Motor neuron (in vitro differentiated cells): ENCODE measurements at regions not wholly inside any gene's neighbourhood (a gene's known extent, or its start where the extent isn't known, plus 50 kb on each side); places are given as distances from the start of the nearest gene placed in this dataset.

ENCODE experiments used
- ATAC-seq, 8 experiments: fragments of 200-7000 bp; cut with Tn5 transposase; replicated peaks in 6 of 8; 2 replicates each; pipeline ENCODE4 v1.8.0; 2021; ENCODE audit warnings: mild to moderate bottlenecking in 8 of 8, moderate library complexity in 8 of 8
- H3K27ac ChIP-seq, 2 donors: fragments of 250-450 bp; sonication (Bioruptor Pico); 2 replicates each; pipeline ENCODE4 v1.9.0; 2021; ENCODE audit warnings: antibody characterized with exemption in 2 of 2, mild to moderate bottlenecking in 2 of 2, moderate library complexity in 1 of 2
- H3K4me1 ChIP-seq, 2 donors: fragments of 250-450 bp; sonication (Bioruptor Pico); replicated peaks in 1 of 2; 2 replicates each; pipeline ENCODE4 v1.6.1; 2021; ENCODE audit warnings: antibody characterized with exemption in 2 of 2, mild to moderate bottlenecking in 2 of 2, moderate library complexity in 1 of 2
- H3K4me3 ChIP-seq, 5 donors: fragments of 250-450 bp; sonication (Bioruptor Pico); 2 replicates each; pipeline ENCODE4 v1.9.0; 2021; ENCODE audit warnings: antibody characterized with exemption in 5 of 5, mild to moderate bottlenecking in 5 of 5, moderate library complexity in 4 of 5
- WGBS, 10 experiments: fragments of 450-650 bp; shearing (Covaris generic); methylation state at CpG; one replicate each; pipeline ENCODE4 v1.0.0; 2022; 5-methylcytosine and 5-hydroxymethylcytosine counted together
- in situ Hi-C, 9 experiments: fragments of 400-800 bp; cut with MboI; loops; one replicate each; pipeline ENCODE4 v1.15.0; 2021; ENCODE audit warnings: low sequenced_read_pairs in 9 of 9, low pct_unique_long_range_greater_than_20kb in 2 of 9; ENCODE audit not compliant: unreplicated experiment in 9 of 9

DNA sequence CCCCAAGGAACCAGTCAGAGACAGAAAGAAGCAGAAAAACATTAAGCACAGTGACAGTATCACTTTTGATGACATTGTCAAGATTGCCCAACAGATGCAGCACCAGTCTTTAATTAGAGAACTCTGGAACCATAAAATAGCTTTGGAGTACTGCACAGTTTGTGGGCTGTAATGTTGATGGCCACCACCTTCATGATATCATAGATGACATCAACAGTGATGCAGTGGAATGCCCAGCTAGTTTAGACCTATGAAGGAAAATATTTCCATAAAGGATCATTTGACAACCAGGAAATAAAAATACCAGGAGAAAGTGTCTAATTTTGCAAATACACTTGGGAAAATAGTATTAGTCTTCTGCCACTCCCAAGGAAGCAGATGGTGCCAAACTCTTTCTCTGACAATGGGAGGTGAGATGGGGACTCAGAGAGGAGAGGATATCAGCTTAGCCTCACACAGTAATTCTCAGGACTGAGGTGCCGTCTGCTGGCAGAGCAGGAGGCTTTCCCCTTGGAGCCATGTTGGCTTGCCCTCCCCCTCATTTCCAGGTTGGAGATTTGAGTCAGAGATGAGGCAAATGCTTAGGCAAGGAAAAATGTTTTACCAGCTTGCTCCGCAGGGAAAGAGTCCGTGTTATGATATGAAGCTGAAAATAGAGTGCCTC lies 107.5 kb upstream of the CELF4 start:
- ATAC-seq = peak in 3 of 8 experiments; percentile 35 to 65 (median 55)
- 17 to 100% (median 90%) methylated on average over 1 to 3 of the region's 3 CpGs; no CpG with 5 or more reads in 2 of the 10 experiments for WGBS, 10 experiments
- Histone ChIP-seq H3K4me3 (no peak overlapping the region), H3K27ac (no peak overlapping the region), H3K4me1 (peaks cover 2 to 10% of the 10 kb centered on the region in 2 donors)
- in situ Hi-C loops = no loop called here

DNA sequence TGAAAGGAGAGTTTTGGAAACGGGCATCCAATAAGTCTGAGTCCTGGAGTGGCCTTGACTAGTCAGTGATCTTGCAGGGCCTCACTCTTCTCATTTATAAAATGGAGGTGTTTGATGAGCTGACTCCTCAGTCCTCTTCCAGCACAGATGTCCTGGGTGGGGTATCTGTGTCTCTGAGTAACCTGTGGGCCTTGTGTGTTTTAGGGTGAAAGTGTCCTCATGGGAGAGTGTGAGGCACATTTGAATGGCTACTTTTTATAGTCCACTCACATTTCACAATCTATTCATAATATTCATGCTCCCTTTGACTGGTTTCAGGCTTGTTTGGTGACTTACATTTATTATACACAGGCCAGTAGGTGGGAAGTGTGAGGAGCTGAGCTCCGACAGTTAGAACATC lies 106.4 kb upstream of the CELF4 start:
- in situ Hi-C loops = no loop called here
- no peak overlapping the region for H3K4me3 ChIP-seq
- ATAC-seq = peak in 1 of 8 experiments; percentile 28
- WGBS, 10 experiments = 50 to 100% (median 90%) methylated on average over 1 to 2 of the region's 2 CpGs; no CpG with 5 or more reads in 4 of the 10 experiments
- no peak overlapping the region for H3K27ac ChIP-seq
- H3K4me1 ChIP-seq = peaks cover 2 to 10% of the 10 kb centered on the region in 2 donors

GRCh38 chr18:37671530-37671929 lies 105.9 kb upstream of the CELF4 start:
- in situ Hi-C loops = no loop called here
- ATAC-seq = no peak
- 0 to 100% (median 30%) methylated on average over 1 of the region's 6 CpGs; no CpG with 5 or more reads in 4 of the 10 experiments for WGBS, 10 experiments
- Histone ChIP-seq H3K4me3 (no peak overlapping the region), H3K27ac (no peak overlapping the region), H3K4me1 (peaks cover 2 to 10% of the 10 kb centered on the region in 2 donors)

DNA sequence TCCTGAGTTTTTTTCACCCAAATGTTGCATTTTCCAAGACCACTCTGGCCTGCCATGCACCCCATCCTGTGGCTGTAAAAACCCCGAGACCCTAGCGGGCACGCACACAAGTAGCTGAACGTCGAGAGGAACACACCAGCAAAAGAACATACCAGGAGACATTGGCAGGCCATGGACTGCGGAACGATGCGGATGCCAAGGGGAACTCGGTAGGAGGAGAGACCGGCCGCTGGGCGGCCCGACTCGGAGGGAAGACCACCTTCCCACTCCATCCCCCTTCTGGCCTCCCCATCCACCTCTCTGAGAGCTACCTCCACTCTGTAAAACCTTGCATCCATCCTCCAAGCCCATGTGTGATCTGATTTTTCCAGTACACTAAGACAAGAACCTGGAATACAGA lies 105.5 kb upstream of the CELF4 start:
- in situ Hi-C loops = no loop called here
- Histone ChIP-seq H3K4me3 (no peak overlapping the region), H3K27ac (no peak overlapping the region), H3K4me1 (peaks cover 2 to 10% of the 10 kb centered on the region in 2 donors)
- 93 to 100% (median 98%) methylated on average over 1 to 6 of the region's 14 CpGs; no CpG with 5 or more reads in 6 of the 10 experiments for WGBS, 10 experiments
- ATAC-seq = no peak

- ATAC-seq = no peak
- 64 to 100% (median 92%) methylated on average over 2 to 12 of the region's 17 CpGs; no CpG with 5 or more reads in 5 of the 10 experiments for WGBS, 10 experiments
- no peak overlapping the region for H3K4me3 ChIP-seq
- in situ Hi-C loops = no loop called here
- H3K27ac ChIP-seq = no peak overlapping the region
- H3K4me1 ChIP-seq = peaks cover 2 to 10% of the 10 kb centered on the region in 2 donors
These were observed 104.5 kb upstream of the CELF4 start for GRCh38 chr18:37669991-37670534.

DNA sequence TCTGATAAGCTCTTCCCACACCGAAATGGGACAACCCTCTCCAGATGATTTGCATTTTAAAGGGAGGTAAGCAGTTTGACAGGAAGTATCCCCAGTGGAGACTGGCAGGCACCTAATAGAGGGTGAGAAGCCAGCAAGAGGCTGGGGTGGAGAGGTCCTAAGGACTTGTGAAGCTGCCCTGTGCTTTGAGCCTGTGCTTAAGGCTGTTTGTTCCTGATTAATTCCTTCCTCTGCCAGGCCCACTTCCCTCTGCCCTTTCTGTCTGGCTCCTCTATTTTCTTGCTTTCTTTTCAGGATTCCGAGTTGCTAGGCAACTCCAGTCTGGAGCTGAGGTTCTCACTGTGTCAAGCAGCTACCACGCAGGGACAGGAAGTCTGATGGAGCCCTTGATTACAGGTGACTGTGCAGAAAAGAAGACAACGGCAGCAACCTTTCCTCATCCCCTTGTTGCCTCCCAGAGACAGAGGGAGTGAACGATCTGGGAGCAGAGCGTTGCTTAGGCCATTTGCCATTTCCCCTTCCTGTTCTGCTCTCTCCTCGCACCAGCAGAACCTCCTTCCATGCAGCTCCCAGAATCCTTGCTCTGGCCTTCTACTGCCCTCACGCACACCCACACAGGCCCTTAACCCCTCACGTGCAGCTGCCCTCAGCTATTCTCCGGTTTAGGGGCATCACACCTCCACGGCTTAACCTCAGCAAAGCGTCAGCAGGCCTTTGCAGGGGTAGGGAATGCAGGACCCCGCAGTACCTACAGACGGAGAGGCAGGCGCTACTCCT lies 103.6 kb upstream of the CELF4 start:
- Histone ChIP-seq H3K4me3 (no peak overlapping the region), H3K4me1 (peaks cover 2 to 10% of the 10 kb centered on the region in 2 donors), H3K27ac (peak overlapping the region in 1 of 2 donors; percentile 50)
- ATAC-seq = peak in 6 of 8 experiments; percentile 28 to 97 (median 96)
- in situ Hi-C loops = no loop called here
- WGBS, 10 experiments = 0 to 71% (median 42%) methylated on average over 1 to 8 of the region's 15 CpGs; no CpG with 5 or more reads in 3 of the 10 experiments

DNA sequence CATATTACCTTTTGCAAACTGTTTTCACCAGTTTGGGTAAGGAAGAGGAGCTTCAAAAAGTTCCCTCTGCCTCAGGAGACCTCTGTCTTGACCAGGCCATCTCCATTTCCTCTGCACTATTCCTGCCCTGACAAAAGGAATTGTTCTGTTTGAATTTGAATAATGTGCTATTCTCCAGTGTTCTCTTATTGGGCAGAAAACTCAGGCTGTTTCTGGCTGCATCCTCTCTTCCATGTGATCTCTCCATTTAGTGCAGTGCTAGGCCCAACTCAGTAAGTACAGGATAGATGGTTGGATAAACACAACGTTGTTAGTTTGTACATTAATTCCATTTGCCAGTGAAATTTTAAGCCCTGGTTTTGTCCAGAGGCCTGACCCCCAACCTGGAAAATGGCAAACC lies 102.2 kb upstream of the CELF4 start:
- Histone ChIP-seq H3K4me3 (no peak overlapping the region), H3K4me1 (peaks cover 2 to 10% of the 10 kb centered on the region in 2 donors), H3K27ac (no peak overlapping the region)
- 20 to 100% (median 75%) methylated on average over 1 of the region's 1 CpG; no CpG with 5 or more reads in 4 of the 10 experiments for WGBS, 10 experiments
- no peak for ATAC-seq
- in situ Hi-C loops = no loop called here

DNA sequence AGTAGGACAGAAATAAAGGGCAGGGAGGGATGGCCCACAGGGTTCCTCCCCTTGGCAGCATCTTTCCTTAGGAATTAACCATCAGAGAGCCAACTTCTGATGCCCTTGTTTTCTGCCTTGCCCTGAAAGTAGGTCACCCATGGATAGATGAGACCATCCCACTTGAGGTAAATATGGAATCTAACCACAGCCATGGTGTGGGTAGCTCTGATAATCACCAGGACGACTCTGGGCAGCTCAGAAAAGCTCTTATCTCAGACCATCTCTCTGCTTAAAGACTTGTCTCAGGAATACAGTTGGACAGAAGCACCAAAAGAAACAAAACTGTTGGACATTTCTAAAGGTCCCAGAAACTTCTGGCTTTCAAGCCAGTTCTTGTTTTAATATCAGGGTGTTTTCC lies 101.4 kb upstream of the CELF4 start:
- Histone ChIP-seq H3K4me3 (no peak overlapping the region), H3K27ac (no peak overlapping the region), H3K4me1 (peaks cover 2 to 10% of the 10 kb centered on the region in 2 donors)
- in situ Hi-C loops = no loop called here
- ATAC-seq = no peak
- WGBS, 10 experiments = 0 to 60% methylated on average over 1 of the region's 1 CpG; no CpG with 5 or more reads in 8 of the 10 experiments

DNA sequence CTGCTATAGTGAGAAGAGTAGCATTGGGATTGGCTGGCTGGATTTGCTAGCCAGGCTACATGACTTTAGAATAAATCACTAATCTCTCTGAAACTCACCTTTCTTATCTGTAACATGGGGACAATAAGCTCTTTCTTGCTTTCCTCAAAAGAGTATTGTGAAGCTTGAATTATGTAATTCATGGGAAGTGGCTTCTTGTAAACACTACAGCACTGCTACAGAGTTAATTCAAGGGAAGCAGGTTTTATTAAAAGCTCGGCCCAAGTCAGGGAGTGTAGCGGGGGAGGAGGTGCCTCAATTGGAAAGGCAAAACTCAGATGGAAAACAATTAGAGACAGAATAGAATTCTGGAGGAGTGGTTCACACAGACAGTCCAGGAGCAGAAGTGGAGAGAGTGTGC lies 100.9 kb upstream of the CELF4 start:
- in situ Hi-C loops = no loop called here
- Histone ChIP-seq H3K4me3 (no peak overlapping the region), H3K4me1 (peaks cover 2 to 10% of the 10 kb centered on the region in 2 donors), H3K27ac (no peak overlapping the region)
- 0 to 86% (median 62%) methylated on average over 1 to 2 of the region's 2 CpGs; no CpG with 5 or more reads in 2 of the 10 experiments for WGBS, 10 experiments
- peak in 2 of 8 experiments; percentile 25 to 57 for ATAC-seq

- H3K4me3 ChIP-seq = no peak overlapping the region
- in situ Hi-C loops = no loop called here
- H3K27ac ChIP-seq = no peak overlapping the region
- H3K4me1 ChIP-seq = peaks cover 2 to 10% of the 10 kb centered on the region in 2 donors
- whole genome bisulfite sequencing, 10 experiments = 0 to 100% (median 86%) methylated on average over 1 to 2 of the region's 2 CpGs; no CpG with 5 or more reads in 4 of the 10 experiments
- ATAC-seq = no peak
These were observed 99.7 kb upstream of the CELF4 start for GRCh38 chr18:37665346-37665745.

GRCh38 chr18:37663446-37663845 lies 97.8 kb upstream of the CELF4 start:
- no peak overlapping the region for H3K27ac ChIP-seq
- in situ Hi-C loops = no loop called here
- no peaks in the 10 kb centered on the region for H3K4me1 ChIP-seq
- no peak for ATAC-seq
- 0 to 100% (median 42%) methylated on average over 1 to 2 of the region's 2 CpGs; no CpG with 5 or more reads in 2 of the 10 experiments for WGBS, 10 experiments
- H3K4me3 ChIP-seq = no peak overlapping the region

DNA sequence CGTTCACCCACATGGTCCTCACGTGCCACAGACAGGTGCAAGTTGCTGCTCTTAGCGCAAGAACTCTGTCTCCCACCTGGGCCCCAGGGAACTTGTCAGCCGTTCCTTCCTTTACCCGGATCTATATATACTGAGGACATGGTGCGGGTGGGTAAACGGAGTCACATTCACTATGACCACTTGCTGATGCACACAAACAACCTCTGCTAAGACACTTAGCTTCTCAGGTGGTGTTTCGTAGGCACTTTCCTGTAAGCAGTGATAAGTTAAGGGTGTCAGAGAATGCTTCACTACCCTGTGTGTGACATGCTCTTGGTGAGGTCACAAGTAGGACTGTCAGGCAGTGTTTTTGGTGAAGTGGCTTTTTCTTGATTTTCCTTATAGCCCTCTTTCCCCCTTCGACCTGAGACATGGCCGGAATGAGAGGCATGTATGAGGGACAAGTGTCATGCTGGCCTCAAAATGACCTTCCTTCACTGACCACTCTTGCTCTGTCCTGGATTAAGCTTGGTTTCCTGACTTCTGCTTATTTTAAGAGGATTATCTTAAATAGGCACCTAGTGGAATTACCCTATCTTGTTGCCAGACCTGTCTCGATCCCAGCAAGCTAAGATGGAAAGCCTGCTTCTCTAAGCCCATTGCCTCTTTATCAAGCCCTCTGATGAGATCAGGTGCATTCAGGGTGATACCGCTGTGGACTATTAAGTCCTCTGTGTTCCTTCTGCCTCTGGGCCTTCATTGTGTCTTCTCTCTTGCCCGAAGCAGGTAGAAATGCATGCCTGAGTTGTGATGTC lies 97.1 kb upstream of the CELF4 start:
- H3K27ac ChIP-seq = no peak overlapping the region
- in situ Hi-C loops = no loop called here
- no peak overlapping the region for H3K4me3 ChIP-seq
- 23 to 100% (median 81%) methylated on average over 1 to 11 of the region's 13 CpGs; no CpG with 5 or more reads in 1 of the 10 experiments for WGBS, 10 experiments
- ATAC-seq = no peak
- H3K4me1 ChIP-seq = peaks cover 0 to 3% of the 10 kb centered on the region in 2 donors
